Prostate gland (tissue), 2 donors: ENCODE measurements at regions not wholly inside any gene's neighbourhood (a gene's known extent, or its start where the extent isn't known, plus 50 kb on each side); places are given as distances from the start of the nearest gene placed in this dataset.

ENCODE experiments used
- CTCF ChIP-seq, 4 experiments: fragments of 200-600 bp in 2 of 4; fragments of 450-650 bp in 2 of 4; sonication (generic) in 2 of 4; IDR thresholded peaks; 1 replicate in 3 of 4; 2 replicates in 1 of 4; pipeline ENCODE4 v1.5.1; 2016 to 2019; ENCODE audit warnings: antibody characterized with exemption in 4 of 4, mild to moderate bottlenecking in 2 of 4, moderate library complexity in 2 of 4
- POLR2A ChIP-seq: fragments of 450-650 bp; IDR thresholded peaks from one replicate; pipeline ENCODE4 v1.6.1; 2016; ENCODE audit warnings: antibody characterized with exemption, mild to moderate bottlenecking

- peak; percentile 45 for TF ChIP-seq POLR2A
- no peak for TF ChIP-seq CTCF (IDR thresholded peaks at IDR 0.05)
These were observed 59.2 kb upstream of the PRSS16 start for GRCh38 chr6:27188061-27188884.
